Erythroblast (primary cell): ENCODE measurements at regions not wholly inside any gene's neighbourhood (a gene's known extent, or its start where the extent isn't known, plus 50 kb on each side); places are given as distances from the start of the nearest gene placed in this dataset.

Experiments used
- GATA1 ChIP-seq: IDR thresholded peaks from 2 replicates; pipeline ENCODE4 v1.6.1; 2011; ENCODE audit warnings: low read depth, mild to moderate bottlenecking, control low read depth, low read length, moderate library complexity
- POLR2A ChIP-seq: IDR thresholded peaks from 2 replicates; pipeline ENCODE4 v1.6.1; 2011; ENCODE audit warnings: mild to moderate bottlenecking, low read length

- TF ChIP-seq POLR2A (no peak), GATA1 (no peak)
Observed at GRCh38 chr9:3648722-3649246, 123.0 kb upstream of the RFX3 start.
